ENCODE measurements at regions not wholly inside any gene's neighbourhood (a gene's known extent, or its start where the extent isn't known, plus 50 kb on each side); places are given as distances from the start of the nearest gene placed in this dataset.

- H3K4me3 ChIP-seq (ENCODE audit: low read length, poor library complexity, severe bottlenecking): no peak overlapping the region
- no peak overlapping the region for H3K9ac ChIP-seq (ENCODE audit: low read depth, low read length, poor library complexity, severe bottlenecking)
- H3K9me2 ChIP-seq (replicated peaks; ENCODE audit: low read depth, low read length): no peaks in the 10 kb centered on the region
- no peaks in the 10 kb centered on the region for H3K27me3 ChIP-seq (ENCODE audit: insufficient read depth, low read length, poor library complexity, severe bottlenecking)
- H3K79me2 ChIP-seq (ENCODE audit: insufficient read depth, low read length): no peaks in the 10 kb centered on the region
- no peaks in the 10 kb centered on the region for H3F3A ChIP-seq (ENCODE audit: low read depth)
- H3K9me3 ChIP-seq (ENCODE audit: insufficient read depth, low read depth, low read length): no peaks in the 10 kb centered on the region
- H3K36me3 ChIP-seq (ENCODE audit: insufficient read depth, low read length): no peaks in the 10 kb centered on the region
- H2AFZ ChIP-seq (ENCODE audit: low read length): no peak overlapping the region
- H3K4me2 ChIP-seq (ENCODE audit: low read depth, low read length, poor library complexity, severe bottlenecking): no peak overlapping the region
- TF ChIP-seq CTCF (conservative IDR thresholded peaks at IDR 0.05; ENCODE audit: low read length): no peak
- no peak for TF ChIP-seq EZH2phosphoT487 (IDR thresholded peaks at IDR 0.05; ENCODE audit: borderline replicate concordance)
- no peaks in the 10 kb centered on the region for H3K4me1 ChIP-seq (ENCODE audit: insufficient read depth, low read length, poor library complexity, severe bottlenecking)
- no peaks in the 10 kb centered on the region for H4K20me1 ChIP-seq (ENCODE audit: insufficient read depth, low read length, poor library complexity, severe bottlenecking)
Measured at GRCh38 chr12:30153981-30154380, 370.2 kb upstream of the TMTC1 start.

GRCh38 chr12:30152705-30153104, 369.0 kb upstream of the TMTC1 start:
- H3K9me2 ChIP-seq (replicated peaks; ENCODE audit: low read depth, low read length): no peaks in the 10 kb centered on the region
- no peak overlapping the region for H3K4me2 ChIP-seq (ENCODE audit: low read depth, low read length, poor library complexity, severe bottlenecking)
- no peak overlapping the region for H3K4me3 ChIP-seq (ENCODE audit: low read length, poor library complexity, severe bottlenecking)
- TF ChIP-seq EZH2phosphoT487 (IDR thresholded peaks at IDR 0.05; ENCODE audit: borderline replicate concordance) (no peak), CTCF (conservative IDR thresholded peaks at IDR 0.05; ENCODE audit: low read length) (no peak)
- no peaks in the 10 kb centered on the region for H3K9me3 ChIP-seq (ENCODE audit: insufficient read depth, low read depth, low read length)
- H2AFZ ChIP-seq (ENCODE audit: low read length): no peak overlapping the region
- no peaks in the 10 kb centered on the region for H3K4me1 ChIP-seq (ENCODE audit: insufficient read depth, low read length, poor library complexity, severe bottlenecking)
- H3K9ac ChIP-seq (ENCODE audit: low read depth, low read length, poor library complexity, severe bottlenecking): no peak overlapping the region
- H3K36me3 ChIP-seq (ENCODE audit: insufficient read depth, low read length): no peaks in the 10 kb centered on the region
- H3K27me3 ChIP-seq (ENCODE audit: insufficient read depth, low read length, poor library complexity, severe bottlenecking): no peaks in the 10 kb centered on the region
- H3K79me2 ChIP-seq (ENCODE audit: insufficient read depth, low read length): no peaks in the 10 kb centered on the region
- no peaks in the 10 kb centered on the region for H4K20me1 ChIP-seq (ENCODE audit: insufficient read depth, low read length, poor library complexity, severe bottlenecking)
- H3F3A ChIP-seq (ENCODE audit: low read depth): no peaks in the 10 kb centered on the region

GRCh38 chr12:30151831-30152230, 368.1 kb upstream of the TMTC1 start:
- no peaks in the 10 kb centered on the region for H3K36me3 ChIP-seq (ENCODE audit: insufficient read depth, low read length)
- H3F3A ChIP-seq (ENCODE audit: low read depth): no peaks in the 10 kb centered on the region
- H3K9me3 ChIP-seq (ENCODE audit: insufficient read depth, low read depth, low read length): no peaks in the 10 kb centered on the region
- no peak overlapping the region for H3K9ac ChIP-seq (ENCODE audit: low read depth, low read length, poor library complexity, severe bottlenecking)
- H4K20me1 ChIP-seq (ENCODE audit: insufficient read depth, low read length, poor library complexity, severe bottlenecking): no peaks in the 10 kb centered on the region
- no peaks in the 10 kb centered on the region for H3K4me1 ChIP-seq (ENCODE audit: insufficient read depth, low read length, poor library complexity, severe bottlenecking)
- H3K4me3 ChIP-seq (ENCODE audit: low read length, poor library complexity, severe bottlenecking): no peak overlapping the region
- TF ChIP-seq EZH2phosphoT487 (IDR thresholded peaks at IDR 0.05; ENCODE audit: borderline replicate concordance) (no peak), CTCF (conservative IDR thresholded peaks at IDR 0.05; ENCODE audit: low read length) (no peak)
- H3K9me2 ChIP-seq (replicated peaks; ENCODE audit: low read depth, low read length): no peaks in the 10 kb centered on the region
- H3K27me3 ChIP-seq (ENCODE audit: insufficient read depth, low read length, poor library complexity, severe bottlenecking): no peaks in the 10 kb centered on the region
- no peak overlapping the region for H2AFZ ChIP-seq (ENCODE audit: low read length)
- no peak overlapping the region for H3K4me2 ChIP-seq (ENCODE audit: low read depth, low read length, poor library complexity, severe bottlenecking)
- no peaks in the 10 kb centered on the region for H3K79me2 ChIP-seq (ENCODE audit: insufficient read depth, low read length)

Data from Loucy (cell line).